HG03196 (cell line): ENCODE measurements at regions not wholly inside any gene's neighbourhood (a gene's known extent, or its start where the extent isn't known, plus 50 kb on each side); places are given as distances from the start of the nearest gene placed in this dataset.

Source experiments
- ATAC-seq: cut with Tn5 transposase; IDR thresholded peaks from one replicate; pipeline ENCODE4 v1.9.1; 2021; ENCODE audit not compliant: unreplicated experiment

GRCh38 chr5:103464835-103465484, 97.6 kb downstream of the NUDT12 start:
- no peak for ATAC-seq

- no peak for ATAC-seq
Observed at GRCh38 chr5:103463261-103463660, 99.3 kb downstream of the NUDT12 start.

GRCh38 chr5:103461243-103461642, 101.3 kb downstream of the NUDT12 start:
- no peak for ATAC-seq

- ATAC-seq: no peak
Observed at GRCh38 chr5:103458497-103459040, 104.0 kb downstream of the NUDT12 start.

- no peak for ATAC-seq
Observed at GRCh38 chr5:103456476-103456875, 106.1 kb downstream of the NUDT12 start.

GRCh38 chr5:103455796-103456195, 106.8 kb downstream of the NUDT12 start:
- ATAC-seq: no peak

- ATAC-seq: no peak
Observed at GRCh38 chr5:103454770-103455169, 107.8 kb downstream of the NUDT12 start.

- no peak for ATAC-seq
Observed at GRCh38 chr5:103452666-103453065, 109.9 kb downstream of the NUDT12 start.

GRCh38 chr5:103452089-103452488, 110.5 kb downstream of the NUDT12 start:
- ATAC-seq: no peak

GRCh38 chr5:103451261-103451660, 111.3 kb downstream of the NUDT12 start:
- ATAC-seq: no peak

- ATAC-seq: no peak
Observed at GRCh38 chr5:103450333-103451061, 112.1 kb downstream of the NUDT12 start.

GRCh38 chr5:103446813-103447212, 115.8 kb downstream of the NUDT12 start:
- ATAC-seq: no peak

- no peak for ATAC-seq
Observed at GRCh38 chr5:103445426-103446035, 117.1 kb downstream of the NUDT12 start.

- ATAC-seq: peak; percentile 51
Observed at GRCh38 chr5:103444333-103445038, 118.1 kb downstream of the NUDT12 start.

GRCh38 chr5:103442750-103443149, 119.8 kb downstream of the NUDT12 start:
- ATAC-seq: no peak

- no peak for ATAC-seq
Observed at GRCh38 chr5:103441523-103441922, 121.1 kb downstream of the NUDT12 start.

GRCh38 chr5:103439007-103439406, 123.6 kb downstream of the NUDT12 start:
- ATAC-seq: no peak

- no peak for ATAC-seq
Observed at GRCh38 chr5:103436656-103437055, 125.9 kb downstream of the NUDT12 start.

GRCh38 chr5:103436112-103436511, 126.5 kb downstream of the NUDT12 start:
- ATAC-seq: no peak

GRCh38 chr5:103435136-103435889, 127.3 kb downstream of the NUDT12 start:
- ATAC-seq: no peak

- ATAC-seq: no peak
Observed at GRCh38 chr5:103434057-103434456, 128.5 kb downstream of the NUDT12 start.
